SK-N-SH (cell line): ENCODE measurements at regions not wholly inside any gene's neighbourhood (a gene's known extent, or its start where the extent isn't known, plus 50 kb on each side); places are given as distances from the start of the nearest gene placed in this dataset.
A peak's percentile ranks its signal among the peaks of the same experiment; 100 is the strongest.

Experiments
- CTCF ChIA-PET: fragments of 300-600, 350-600 bp; formaldehyde crosslinking; extraction: SDS; loops from one replicate; lab custom pipeline; 2021; lab: Yijun Ruan, JAX
- POLR2A ChIA-PET: fragments of 350-600 bp; sonication (Branson Sonifier 250); formaldehyde crosslinking; extraction: SDS; loops from one replicate; lab custom pipeline; 2020; ENCODE audit warnings: antibody characterized with exemption, inconsistent platforms; lab: Yijun Ruan, JAX
- DNase-seq: peaks from one replicate; pipeline ENCODE4 v3.0.0; 2012
- H2AFZ ChIP-seq: fragments of 200-600 bp; sonication (generic); 2 replicates; pipeline ENCODE4 v1.8.1; 2016; ENCODE audit warnings: antibody characterized with exemption, mild to moderate bottlenecking, low read depth
- H3F3A ChIP-seq: fragments of 200-600 bp; sonication (generic); replicated peaks from 2 replicates; pipeline ENCODE3; 2016; ENCODE audit warnings: antibody characterized with exemption, mild to moderate bottlenecking; ENCODE audit not compliant: insufficient read depth
- H3K27ac ChIP-seq, 2 experiments: fragments of 200-500 bp in 1 of 2; fragments of 200-600 bp in 1 of 2; sonication (Bioruptor generic) in 1 of 2; sonication (generic), shearing (Covaris generic) in 1 of 2; 2 replicates each; pipeline versions ENCODE4 v1.5.1 to v1.6.1; 2014 to 2016; ENCODE audit warnings: low read depth in 2 of 2, inconsistent platforms in 1 of 2, low read length in 1 of 2, mild to moderate bottlenecking in 1 of 2, mixed read lengths in 1 of 2
- H3K27me3 ChIP-seq: fragments of 200-600 bp; sonication (generic), shearing (Covaris generic); 2 replicates; pipeline ENCODE4 v1.6.1; 2016; ENCODE audit warnings: mixed run types; ENCODE audit not compliant: insufficient read depth
- H3K36me3 ChIP-seq, 2 experiments: fragments of 200-500 bp in 1 of 2; fragments of 200-600 bp in 1 of 2; sonication (Bioruptor generic) in 1 of 2; sonication (generic) in 1 of 2; replicated peaks in 1 of 2; 2 replicates each; pipeline versions ENCODE3 to v1.5.1; 2014 to 2016; ENCODE audit warnings: low read length in 1 of 2, mild to moderate bottlenecking in 1 of 2; ENCODE audit not compliant: insufficient read depth in 2 of 2, control insufficient read depth in 1 of 2
- H3K4me1 ChIP-seq, 2 experiments: fragments of 200-500 bp in 1 of 2; fragments of 200-600 bp in 1 of 2; sonication (Bioruptor generic) in 1 of 2; sonication (generic), shearing (Covaris generic) in 1 of 2; 2 replicates each; pipeline versions ENCODE4 v1.5.1 to v1.6.1; 2014 to 2016; ENCODE audit warnings: low read depth in 1 of 2, low read length in 1 of 2, mixed run types in 1 of 2; ENCODE audit not compliant: insufficient read depth in 2 of 2, control insufficient read depth in 1 of 2
- H3K4me2 ChIP-seq: fragments of 200-600 bp; sonication (generic), shearing (Covaris generic); 2 replicates; pipeline ENCODE4 v1.6.1; 2017; ENCODE audit warnings: mixed run types
- H3K4me3 ChIP-seq, 2 experiments: fragments of 200-500 bp in 1 of 2; fragments of 200-600 bp in 1 of 2; sonication (Bioruptor generic) in 1 of 2; sonication (generic), shearing (Covaris generic) in 1 of 2; 2 replicates each; pipeline versions ENCODE4 v1.5.1 to v1.8.1; 2014 to 2016; ENCODE audit warnings: low read depth in 2 of 2, inconsistent platforms in 1 of 2, low read length in 1 of 2, mild to moderate bottlenecking in 1 of 2, mixed read lengths in 1 of 2, moderate library complexity in 1 of 2
- H3K79me2 ChIP-seq: fragments of 200-600 bp; sonication (generic); 2 replicates; pipeline ENCODE4 v1.8.1; 2017; ENCODE audit warnings: mild to moderate bottlenecking; ENCODE audit not compliant: insufficient read depth
- H3K9ac ChIP-seq: fragments of 200-600 bp; sonication (generic); 2 replicates; pipeline ENCODE4 v1.6.1; 2017; ENCODE audit warnings: mixed run types
- H3K9me2 ChIP-seq: fragments of 200-600 bp; sonication (generic); 2 replicates; pipeline ENCODE4 v1.6.1; 2017; ENCODE audit warnings: mixed run types
- H3K9me3 ChIP-seq: fragments of 200-600 bp; sonication (generic); 2 replicates; pipeline ENCODE4 v1.6.1; 2017; ENCODE audit warnings: mixed run types, mild to moderate bottlenecking, moderate library complexity
- H4K20me1 ChIP-seq: fragments of 200-600 bp; sonication (generic); 2 replicates; pipeline ENCODE4 v1.6.1; 2017; ENCODE audit warnings: mild to moderate bottlenecking, mixed run types; ENCODE audit not compliant: insufficient read depth
- CHD2 ChIP-seq: fragments of 150-350 bp; IDR thresholded peaks from 2 replicates; pipeline ENCODE4 v1.6.1; 2018; ENCODE audit warnings: low read length; ENCODE audit not compliant: partially characterized antibody
- EP300 ChIP-seq, 2 experiments: IDR thresholded peaks; 2 replicates each; pipeline versions ENCODE4 v1.4.0 to v1.6.1; 2012; ENCODE audit warnings: borderline replicate concordance in 1 of 2, low read depth in 1 of 2, low read length in 1 of 2
- EZH2phosphoT487 ChIP-seq: fragments of 200-600 bp; sonication (generic); IDR thresholded peaks from 2 replicates; pipeline ENCODE4 v1.6.1; 2017; ENCODE audit warnings: low read depth, mixed run types, mild to moderate bottlenecking, antibody characterized with exemption, moderate library complexity, borderline replicate concordance
- GATA2 ChIP-seq: sonication (generic); formaldehyde crosslinking; IDR thresholded peaks from 2 replicates; pipeline ENCODE4 v1.5.0; 2020; ENCODE audit warnings: mild to moderate bottlenecking, missing genetic modification reagents
- MXI1 ChIP-seq: IDR thresholded peaks from 2 replicates; pipeline ENCODE4 v1.6.1; 2012; ENCODE audit warnings: mild to moderate bottlenecking, low read depth, low read length, improper control_type of control experiment
- REST ChIP-seq: IDR thresholded peaks from 2 replicates; pipeline ENCODE4 v1.6.1; 2012; ENCODE audit warnings: mild to moderate bottlenecking, low read depth, low read length, moderate library complexity
- WGBS: methylation state at CpG from one replicate; pipeline ENCODE4 v1.1.6; 2017; ENCODE audit warnings: low lambda C conversion rate; 5-methylcytosine and 5-hydroxymethylcytosine counted together

GRCh38 chr20:12179692-12180091 is 262.0 kb downstream of the BTBD3 start:
- Histone ChIP-seq H3K27me3 (no peaks in the 10 kb centered on the region), H4K20me1 (no peaks in the 10 kb centered on the region), H3K9me3 (0 out of 2 replicates have a peak, but pooled peaks cover 4% of the 10 kb centered on the region), H3K9me2 (no peaks in the 10 kb centered on the region), H3K9ac (no peak overlapping the region), H2AFZ (no peak overlapping the region)
- peak; percentile 1 for DNase-seq
- CTCF ChIA-PET = no interaction called here
- TF ChIP-seq GATA2 (0 out of 2 replicates have a peak, but pooled peaks have one; percentile 12), REST (no peak)
- TF ChIP-seq, all 33 proteins: peak for 1
- no peaks in the 10 kb centered on the region for H3K36me3 ChIP-seq
- H3K27ac ChIP-seq = no peak overlapping the region; a peak in 1 of 4 replicates
- POLR2A ChIA-PET = no interaction called here
- WGBS = 13% methylated on average over 1 of the region's 1 CpG
- no peak overlapping the region for H3K4me3 ChIP-seq
- no peak overlapping the region for H3K4me2 ChIP-seq
- H3K79me2 ChIP-seq = no peaks in the 10 kb centered on the region
- H3K4me1 ChIP-seq = peaks cover 0 to 2% of the 10 kb centered on the region in 2 experiments; a peak in 2 of 4 replicates
- H3F3A ChIP-seq = no peaks in the 10 kb centered on the region

- Histone ChIP-seq H3K4me3 (no peak overlapping the region), H3K4me2 (no peak overlapping the region), H3K36me3 (no peaks in the 10 kb centered on the region), H3K9me2 (no peaks in the 10 kb centered on the region), H3K9me3 (0 out of 2 replicates have a peak, but pooled peaks cover 4% of the 10 kb centered on the region), H2AFZ (no peak overlapping the region), H3F3A (no peaks in the 10 kb centered on the region), H3K27ac (peak overlapping the region in 1 of 2 experiments; percentile 30; a peak in 2 of 4 replicates), H3K79me2 (no peaks in the 10 kb centered on the region), H3K9ac (no peak overlapping the region), H3K27me3 (no peaks in the 10 kb centered on the region), H4K20me1 (no peaks in the 10 kb centered on the region), H3K4me1 (peaks cover 0 to 2% of the 10 kb centered on the region in 2 experiments; a peak in 2 of 4 replicates)
- 9% methylated on average over 5 of the region's 5 CpGs for WGBS
- DNase-seq = peak; percentile 1
- no peak for TF ChIP-seq MXI1
- TF ChIP-seq EP300 (IDR thresholded peaks at IDR 0.05; ENCODE audit: borderline replicate concordance in 1 of 2, low read depth in 1 of 2, low read length in 1 of 2) = peak in 1 of 2 experiments; percentile 61; a peak in 1 of 4 replicates
- peak; percentile 9 for TF ChIP-seq CHD2
- CTCF ChIA-PET = interaction anchor here (1.3 kb wide), 1 partner anchor 9 kb away, joined by 4 read pairs; no protein-coding TSS in a partner anchor
- POLR2A ChIA-PET = no interaction called here
Measured at GRCh38 chr20:12180107-12180661, 262.5 kb downstream of the BTBD3 start.

- ChIA-PET CTCF (interaction anchor here (0.6 kb wide), 1 partner anchor 231 kb away, joined by 4 read pairs; no protein-coding TSS in a partner anchor), POLR2A (interaction anchor here (0.6 kb wide), 1 partner anchor 165 kb away, joined by 3 read pairs; no protein-coding TSS in a partner anchor)
- Histone ChIP-seq H2AFZ (no peak overlapping the region), H3K4me1 (no peaks in the 10 kb centered on the region), H3K9me2 (no peaks in the 10 kb centered on the region), H4K20me1 (no peaks in the 10 kb centered on the region), H3K4me2 (no peak overlapping the region), H3K9ac (no peak overlapping the region), H3F3A (no peaks in the 10 kb centered on the region), H3K4me3 (no peak overlapping the region), H3K79me2 (no peaks in the 10 kb centered on the region), H3K27me3 (no peaks in the 10 kb centered on the region), H3K27ac (no peak overlapping the region), H3K36me3 (no peaks in the 10 kb centered on the region), H3K9me3 (no peaks in the 10 kb centered on the region)
- TF ChIP-seq EZH2phosphoT487 = no peak
- DNase-seq = no peak
Measured at GRCh38 chr20:12198281-12198680, 280.6 kb downstream of the BTBD3 start.
